OCI-LY7 (cell line): ENCODE measurements at regions not wholly inside any gene's neighbourhood (a gene's known extent, or its start where the extent isn't known, plus 50 kb on each side); places are given as distances from the start of the nearest gene placed in this dataset.

ENCODE experiments used
- BruUV-seq: library from RNA; stranded (reverse); fragments of 400-500 nt; replicated peaks from 2 replicates; lab custom pipeline; 2021; lab: Mats Ljungman, UMichigan
- CTCF ChIA-PET: fragments of 300-600 bp; sonication (Branson Sonifier 250); formaldehyde crosslinking; loops from one replicate; lab custom pipeline; 2022; ENCODE audit warnings: antibody characterized with exemption; ENCODE audit not compliant: unreplicated experiment; lab: Charles Lee
- POLR2A ChIA-PET: fragments of 300-600 bp; sonication (Branson Sonifier 250); formaldehyde crosslinking; loops from one replicate; lab custom pipeline; 2022; ENCODE audit warnings: antibody characterized with exemption; lab: Charles Lee
- DNase-seq: peaks from one replicate; pipeline ENCODE4 v3.0.0-alpha.2; 2015; ENCODE audit warnings: low spot score
- H2AFZ ChIP-seq: fragments of 200-600 bp; sonication (generic), shearing (Covaris generic); 2 replicates; pipeline ENCODE4 v1.6.1; 2014; ENCODE audit warnings: mild to moderate bottlenecking, antibody characterized with exemption, low read length, moderate library complexity
- H3K27ac ChIP-seq: fragments of 200-600 bp; sonication (generic); 2 replicates; pipeline ENCODE4 v1.5.1; 2014; ENCODE audit warnings: mixed run types, low read depth, mild to moderate bottlenecking, moderate library complexity, low read length, inconsistent platforms; ENCODE audit not compliant: poor library complexity, severe bottlenecking
- H3K36me3 ChIP-seq: fragments of 200-600 bp; sonication (generic); 2 replicates; pipeline ENCODE4 v1.6.1; 2014; ENCODE audit warnings: mild to moderate bottlenecking, antibody characterized with exemption, low read length, moderate library complexity, mixed read lengths; ENCODE audit not compliant: insufficient read depth
- H3K4me1 ChIP-seq: fragments of 200-600 bp; sonication (generic); 2 replicates; pipeline ENCODE4 v1.5.1; 2014; ENCODE audit warnings: mild to moderate bottlenecking, low read length; ENCODE audit not compliant: insufficient read depth, poor library complexity, severe bottlenecking
- H3K4me2 ChIP-seq: fragments of 200-600 bp; sonication (generic); 2 replicates; pipeline ENCODE4 v1.6.1; 2014; ENCODE audit warnings: mild to moderate bottlenecking, low read length
- H3K4me3 ChIP-seq: fragments of 200-600 bp; sonication (generic); 2 replicates; pipeline ENCODE4 v1.5.1; 2014; ENCODE audit warnings: mild to moderate bottlenecking, low read depth, low read length; ENCODE audit not compliant: poor library complexity, severe bottlenecking
- H3K79me2 ChIP-seq: fragments of 200-600 bp; sonication (generic); 2 replicates; pipeline ENCODE4 v1.6.1; 2016; ENCODE audit warnings: low read depth, mild to moderate bottlenecking, low read length, moderate library complexity, mixed read lengths; ENCODE audit not compliant: insufficient read depth
- H3K9me2 ChIP-seq: fragments of 200-600 bp; sonication (generic); 2 replicates; pipeline ENCODE4 v1.6.1; 2016; ENCODE audit warnings: mild to moderate bottlenecking, low read length, mixed read lengths; ENCODE audit not compliant: insufficient read depth
- H3K9me3 ChIP-seq: fragments of 200-600 bp; sonication (generic); 2 replicates; pipeline ENCODE4 v1.6.1; 2014; ENCODE audit warnings: mild to moderate bottlenecking, mixed run types, low read length, mixed read lengths
- H4K20me1 ChIP-seq: fragments of 200-600 bp; sonication (generic); 2 replicates; pipeline ENCODE4 v1.6.1; 2014; ENCODE audit warnings: mild to moderate bottlenecking, antibody characterized with exemption, low read length, moderate library complexity, mixed read lengths; ENCODE audit not compliant: insufficient read depth
- EZH2phosphoT487 ChIP-seq: fragments of 200-600 bp; sonication (generic); IDR thresholded peaks from 2 replicates; pipeline ENCODE4 v1.6.1; 2018; ENCODE audit warnings: low read depth, borderline replicate concordance, mild to moderate bottlenecking, mixed run types, antibody characterized with exemption, low read length, moderate library complexity, mixed read lengths
- intact Hi-C: fragments of 100-400 bp; cut with micrococcal nuclease; formaldehyde crosslinking; loops from one replicate; pipeline ENCODE4 v1.10.0; 2022; ENCODE audit not compliant: unreplicated experiment
- TF ChIP-seq, protein P1 (sequence below): fragments of 200-600 bp; sonication (generic); conservative IDR thresholded peaks from 2 replicates; pipeline ENCODE4 v1.5.1; 2014; ENCODE audit warnings: mild to moderate bottlenecking, antibody characterized with exemption, low read length, moderate library complexity, mixed read lengths

DNA sequence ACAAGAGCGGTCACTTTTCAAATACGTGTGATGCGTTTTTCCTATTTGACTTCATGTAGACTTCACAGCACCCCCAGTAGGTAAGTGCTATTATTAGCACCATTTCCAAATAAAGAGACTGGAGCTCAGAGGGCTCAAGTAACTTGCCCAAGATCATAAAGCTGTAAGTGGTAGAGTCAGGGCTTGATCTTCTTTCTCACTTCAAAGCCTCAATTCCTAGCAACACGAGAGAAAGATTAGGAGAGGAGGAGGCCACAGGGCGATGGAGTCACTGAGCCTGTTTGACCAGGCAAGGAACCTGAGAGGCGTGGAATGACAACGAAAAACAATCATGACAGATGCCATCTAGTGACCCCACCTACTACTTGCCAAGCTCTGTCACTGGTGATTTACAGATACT is 181.0 kb downstream of the FOXD2 start:
- POLR2A ChIA-PET, result interaction anchor here (1.1 kb wide), 1 partner anchor 12 kb away, joined by 3 read pairs; no protein-coding TSS in a partner anchor
- Histone ChIP-seq H3K4me1 (no peaks in the 10 kb centered on the region), H3K4me3 (no peak overlapping the region), H3K9me2 (no peaks in the 10 kb centered on the region), H3K9me3 (no peaks in the 10 kb centered on the region), H4K20me1 (no peaks in the 10 kb centered on the region; the same call in 1 of the 2 replicates), H3K79me2 (no peaks in the 10 kb centered on the region), H2AFZ (no peak overlapping the region), H3K36me3 (no peaks in the 10 kb centered on the region), H3K27ac (no peak overlapping the region), H3K4me2 (no peak overlapping the region)
- TF ChIP-seq, protein P1, sequence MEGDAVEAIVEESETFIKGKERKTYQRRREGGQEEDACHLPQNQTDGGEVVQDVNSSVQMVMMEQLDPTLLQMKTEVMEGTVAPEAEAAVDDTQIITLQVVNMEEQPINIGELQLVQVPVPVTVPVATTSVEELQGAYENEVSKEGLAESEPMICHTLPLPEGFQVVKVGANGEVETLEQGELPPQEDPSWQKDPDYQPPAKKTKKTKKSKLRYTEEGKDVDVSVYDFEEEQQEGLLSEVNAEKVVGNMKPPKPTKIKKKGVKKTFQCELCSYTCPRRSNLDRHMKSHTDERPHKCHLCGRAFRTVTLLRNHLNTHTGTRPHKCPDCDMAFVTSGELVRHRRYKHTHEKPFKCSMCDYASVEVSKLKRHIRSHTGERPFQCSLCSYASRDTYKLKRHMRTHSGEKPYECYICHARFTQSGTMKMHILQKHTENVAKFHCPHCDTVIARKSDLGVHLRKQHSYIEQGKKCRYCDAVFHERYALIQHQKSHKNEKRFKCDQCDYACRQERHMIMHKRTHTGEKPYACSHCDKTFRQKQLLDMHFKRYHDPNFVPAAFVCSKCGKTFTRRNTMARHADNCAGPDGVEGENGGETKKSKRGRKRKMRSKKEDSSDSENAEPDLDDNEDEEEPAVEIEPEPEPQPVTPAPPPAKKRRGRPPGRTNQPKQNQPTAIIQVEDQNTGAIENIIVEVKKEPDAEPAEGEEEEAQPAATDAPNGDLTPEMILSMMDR, result no peak
- no peak for TF ChIP-seq EZH2phosphoT487
- no peak for DNase-seq
- CTCF ChIA-PET, result no interaction called here
- intact Hi-C loops, result no loop called here
- BruUV-seq, result no TSS peak

DNA sequence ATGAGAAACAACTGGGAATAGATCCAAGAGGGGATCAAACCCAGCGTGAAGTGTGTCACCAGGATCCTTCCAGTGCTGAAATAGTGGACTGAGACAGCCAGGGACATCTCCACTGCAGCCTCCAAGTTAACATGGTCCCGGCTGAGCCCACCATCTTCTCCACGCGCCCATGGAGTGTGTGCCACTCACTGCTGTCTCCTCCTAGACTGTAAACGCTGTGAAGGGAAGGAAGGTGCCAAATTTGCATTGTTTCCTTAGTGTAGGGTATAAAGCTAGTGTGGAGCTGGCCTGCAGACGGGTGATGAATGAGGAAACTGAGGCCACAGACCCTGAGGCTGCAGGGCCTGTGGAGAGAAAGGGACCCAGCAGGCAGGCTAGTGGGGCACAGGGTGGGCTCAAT is 183.6 kb downstream of the FOXD2 start:
- Histone ChIP-seq H3K4me2 (no peak overlapping the region), H3K79me2 (no peaks in the 10 kb centered on the region), H3K9me3 (no peaks in the 10 kb centered on the region), H3K36me3 (no peaks in the 10 kb centered on the region), H2AFZ (no peak overlapping the region), H3K4me1 (no peaks in the 10 kb centered on the region), H3K4me3 (no peak overlapping the region), H4K20me1 (no peaks in the 10 kb centered on the region; the same call in 1 of the 2 replicates), H3K27ac (no peak overlapping the region), H3K9me2 (no peaks in the 10 kb centered on the region)
- TF ChIP-seq EZH2phosphoT487, result no peak
- TF ChIP-seq, protein P1, result no peak
- no peak for DNase-seq
- BruUV-seq, result no TSS peak
- CTCF ChIA-PET, result no interaction called here
- POLR2A ChIA-PET, result interaction anchor here (0.6 kb wide), 1 partner anchor 157 kb away, joined by 3 read pairs; no protein-coding TSS in a partner anchor
- intact Hi-C loops, result no loop called here

DNA sequence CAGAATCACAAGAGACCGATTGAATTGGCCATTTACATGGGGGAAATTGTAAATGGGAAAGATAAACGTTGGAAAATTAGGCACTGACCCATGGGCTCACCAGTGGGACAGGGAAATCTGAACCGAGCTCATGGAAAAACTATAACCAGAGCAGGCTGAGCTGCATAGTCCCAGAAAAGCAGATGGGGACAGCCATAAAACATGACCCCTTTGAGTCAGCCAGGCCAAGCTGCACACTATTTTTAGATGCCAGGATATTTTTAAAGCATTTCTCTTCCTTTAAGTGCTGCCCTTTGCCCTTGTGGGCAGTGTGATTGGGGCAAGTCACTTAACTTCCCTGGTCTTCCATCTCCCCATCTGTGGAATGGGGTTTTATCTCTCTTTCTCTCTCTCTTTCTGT is 184.1 kb downstream of the FOXD2 start:
- H3K36me3 ChIP-seq, result no peaks in the 10 kb centered on the region
- H3K79me2 ChIP-seq, result no peaks in the 10 kb centered on the region
- intact Hi-C loops, result no loop called here
- H3K4me1 ChIP-seq, result no peaks in the 10 kb centered on the region
- ChIA-PET POLR2A (interaction anchor here (0.6 kb wide), 1 partner anchor 158 kb away, joined by 3 read pairs; no protein-coding TSS in a partner anchor), CTCF (no interaction called here)
- no peak overlapping the region for H3K27ac ChIP-seq
- H4K20me1 ChIP-seq, result no peaks in the 10 kb centered on the region; the same call in 1 of the 2 replicates
- no peak for TF ChIP-seq EZH2phosphoT487
- TF ChIP-seq, protein P1, result no peak
- no peaks in the 10 kb centered on the region for H3K9me2 ChIP-seq
- no peak overlapping the region for H3K4me2 ChIP-seq
- no peak overlapping the region for H2AFZ ChIP-seq
- no peak for DNase-seq
- no peaks in the 10 kb centered on the region for H3K9me3 ChIP-seq
- BruUV-seq, result no TSS peak
- no peak overlapping the region for H3K4me3 ChIP-seq
